Neural cell (in vitro differentiated cells): ENCODE measurements at regions not wholly inside any gene's neighbourhood (a gene's known extent, or its start where the extent isn't known, plus 50 kb on each side); places are given as distances from the start of the nearest gene placed in this dataset.

Source experiments
- CTCF ChIP-seq: fragments of 450-650 bp; IDR thresholded peaks from 2 replicates; pipeline ENCODE4 v1.5.1; 2014; ENCODE audit warnings: antibody characterized with exemption, mild to moderate bottlenecking, moderate library complexity; ENCODE audit not compliant: poor library complexity, severe bottlenecking
- EP300 ChIP-seq: fragments of 450-650 bp; conservative IDR thresholded peaks from 2 replicates; pipeline ENCODE4 v1.6.1; 2014; ENCODE audit warnings: antibody characterized with exemption, mild to moderate bottlenecking, moderate library complexity; ENCODE audit not compliant: poor library complexity, severe bottlenecking
- EZH2 ChIP-seq: fragments of 200-600, 300-800 bp; shearing (Covaris generic), sonication (generic); IDR thresholded peaks from 2 replicates; pipeline ENCODE4 v1.6.1; 2014; ENCODE audit warnings: antibody characterized with exemption, low read length, borderline replicate concordance, mild to moderate bottlenecking; ENCODE audit not compliant: insufficient read depth, poor library complexity, severe bottlenecking
- POLR2AphosphoS5 ChIP-seq: IDR thresholded peaks from 2 replicates; pipeline ENCODE4 v1.6.1; 2012
- RAD21 ChIP-seq: fragments of 450-650 bp; conservative IDR thresholded peaks from 2 replicates; pipeline ENCODE4 v1.6.1; 2014; ENCODE audit warnings: antibody characterized with exemption, mild to moderate bottlenecking, moderate library complexity
- REST ChIP-seq: IDR thresholded peaks from 2 replicates; pipeline ENCODE4 v1.6.1; 2012; ENCODE audit warnings: borderline replicate concordance
- SMC3 ChIP-seq: fragments of 450-650 bp; conservative IDR thresholded peaks from 2 replicates; pipeline ENCODE4 v1.6.1; 2014; ENCODE audit warnings: antibody characterized with exemption, mild to moderate bottlenecking, moderate library complexity; ENCODE audit not compliant: poor library complexity
- TAF1 ChIP-seq: IDR thresholded peaks from 2 replicates; pipeline ENCODE4 v1.6.1; 2012; ENCODE audit warnings: low read depth

GRCh38 chr2:40027968-40028367, 248.9 kb upstream of the THUMPD2 start:
- TF ChIP-seq CTCF (no peak), REST (no peak), POLR2AphosphoS5 (no peak), EZH2 (no peak), SMC3 (no peak), EP300 (no peak), RAD21 (no peak), TAF1 (no peak)
